ENCODE measurements at regions not wholly inside any gene's neighbourhood (a gene's known extent, or its start where the extent isn't known, plus 50 kb on each side); places are given as distances from the start of the nearest gene placed in this dataset.
"Not testable (repeated sequence)": the region's sequence is repeated elsewhere in the genome, so short reads cannot be mapped to it uniquely, and the experiment has no call there.

GRCh38 chr2:182606728-182607681 is 109.1 kb upstream of the DNAJC10 start:
- TF ChIP-seq, protein P1, sequence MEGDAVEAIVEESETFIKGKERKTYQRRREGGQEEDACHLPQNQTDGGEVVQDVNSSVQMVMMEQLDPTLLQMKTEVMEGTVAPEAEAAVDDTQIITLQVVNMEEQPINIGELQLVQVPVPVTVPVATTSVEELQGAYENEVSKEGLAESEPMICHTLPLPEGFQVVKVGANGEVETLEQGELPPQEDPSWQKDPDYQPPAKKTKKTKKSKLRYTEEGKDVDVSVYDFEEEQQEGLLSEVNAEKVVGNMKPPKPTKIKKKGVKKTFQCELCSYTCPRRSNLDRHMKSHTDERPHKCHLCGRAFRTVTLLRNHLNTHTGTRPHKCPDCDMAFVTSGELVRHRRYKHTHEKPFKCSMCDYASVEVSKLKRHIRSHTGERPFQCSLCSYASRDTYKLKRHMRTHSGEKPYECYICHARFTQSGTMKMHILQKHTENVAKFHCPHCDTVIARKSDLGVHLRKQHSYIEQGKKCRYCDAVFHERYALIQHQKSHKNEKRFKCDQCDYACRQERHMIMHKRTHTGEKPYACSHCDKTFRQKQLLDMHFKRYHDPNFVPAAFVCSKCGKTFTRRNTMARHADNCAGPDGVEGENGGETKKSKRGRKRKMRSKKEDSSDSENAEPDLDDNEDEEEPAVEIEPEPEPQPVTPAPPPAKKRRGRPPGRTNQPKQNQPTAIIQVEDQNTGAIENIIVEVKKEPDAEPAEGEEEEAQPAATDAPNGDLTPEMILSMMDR (IDR thresholded peaks at IDR 0.05; ENCODE audit: insufficient read depth, low read depth, low read length): no peak
- Histone ChIP-seq H3K36me3 (ENCODE audit: control insufficient read depth, insufficient read depth, low read length) (no peaks in the 10 kb centered on the region), H3K4me3 (ENCODE audit: low read depth, low read length) (no peak overlapping the region), H3K27me3 (ENCODE audit: control insufficient read depth, insufficient read depth, low read length) (no peaks in the 10 kb centered on the region)
- CTCF ChIA-PET: interaction anchor here (1.3 kb wide), 1 partner anchor 12 kb away, joined by 5 read pairs; no protein-coding TSS in a partner anchor
- no peak for DNase-seq (ENCODE audit: low read depth)
- POLR2A ChIA-PET: no interaction called here

GRCh38 chr2:182608181-182608845 is 107.7 kb upstream of the DNAJC10 start:
- no peaks in the 10 kb centered on the region for H3K36me3 ChIP-seq (ENCODE audit: control insufficient read depth, insufficient read depth, low read length)
- H3K4me3 ChIP-seq (ENCODE audit: low read depth, low read length): no peak overlapping the region
- CTCF ChIA-PET: no interaction called here
- H3K27me3 ChIP-seq (ENCODE audit: control insufficient read depth, insufficient read depth, low read length): no peaks in the 10 kb centered on the region
- DNase-seq (ENCODE audit: low read depth): no peak
- TF ChIP-seq, protein P1 (IDR thresholded peaks at IDR 0.05; ENCODE audit: insufficient read depth, low read depth, low read length): no peak
- POLR2A ChIA-PET: no interaction called here

GRCh38 chr2:182609005-182609404 is 107.1 kb upstream of the DNAJC10 start:
- CTCF ChIA-PET; H3K36me3 ChIP-seq (ENCODE audit: control insufficient read depth, insufficient read depth, low read length); H3K27me3 ChIP-seq (ENCODE audit: control insufficient read depth, insufficient read depth, low read length); DNase-seq (ENCODE audit: low read depth); H3K4me3 ChIP-seq (ENCODE audit: low read depth, low read length); POLR2A ChIA-PET: not testable (repeated sequence)

- no peak for DNase-seq (ENCODE audit: low read depth)
- no peaks in the 10 kb centered on the region for H3K36me3 ChIP-seq (ENCODE audit: control insufficient read depth, insufficient read depth, low read length)
- ChIA-PET POLR2A (interaction anchor here (0.6 kb wide), 1 partner anchor 184 kb away, joined by 3 read pairs; no protein-coding TSS in a partner anchor), CTCF (interaction anchor here (0.6 kb wide), 1 partner anchor 10 kb away, joined by 3 read pairs; no protein-coding TSS in a partner anchor)
- no peaks in the 10 kb centered on the region for H3K27me3 ChIP-seq (ENCODE audit: control insufficient read depth, insufficient read depth, low read length)
- H3K4me3 ChIP-seq (ENCODE audit: low read depth, low read length): no peak overlapping the region
- TF ChIP-seq, protein P1 (IDR thresholded peaks at IDR 0.05; ENCODE audit: insufficient read depth, low read depth, low read length): no peak
These were observed 105.8 kb upstream of the DNAJC10 start for GRCh38 chr2:182610231-182610630.

DNA sequence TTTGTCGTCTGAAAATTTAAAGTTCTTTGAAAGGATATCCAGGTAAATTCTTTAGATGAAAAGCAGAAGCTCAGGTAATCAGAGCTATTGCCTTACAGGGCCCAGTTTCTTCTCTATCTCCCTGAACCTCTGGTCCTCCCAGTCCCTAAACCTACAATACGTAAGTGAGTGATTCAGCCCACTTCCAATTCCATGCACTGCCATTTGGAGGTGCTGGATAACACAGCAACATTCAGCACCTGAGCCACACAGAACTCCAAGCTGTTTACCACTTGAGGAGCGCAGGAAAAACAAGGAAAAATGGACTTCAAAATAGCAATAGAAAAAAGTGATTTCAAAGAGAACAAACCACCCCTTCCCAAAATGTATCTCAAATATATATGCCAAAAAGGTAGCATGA is 105.0 kb upstream of the DNAJC10 start:
- no peaks in the 10 kb centered on the region for H3K27me3 ChIP-seq (ENCODE audit: control insufficient read depth, insufficient read depth, low read length)
- DNase-seq (ENCODE audit: low read depth): no peak
- no peak overlapping the region for H3K4me3 ChIP-seq (ENCODE audit: low read depth, low read length)
- no peaks in the 10 kb centered on the region for H3K36me3 ChIP-seq (ENCODE audit: control insufficient read depth, insufficient read depth, low read length)
- POLR2A ChIA-PET: interaction anchor here (0.6 kb wide), 1 partner anchor 183 kb away, joined by 3 read pairs; no protein-coding TSS in a partner anchor
- TF ChIP-seq, protein P1 (IDR thresholded peaks at IDR 0.05; ENCODE audit: insufficient read depth, low read depth, low read length): no peak
- CTCF ChIA-PET: interaction anchor here (0.6 to 1.5 kb wide), 2 partner anchors 11 to 38 kb away, joined by 3 read pairs; no protein-coding TSS in a partner anchor
